ENCODE measurements at regions not wholly inside any gene's neighbourhood (a gene's known extent, or its start where the extent isn't known, plus 50 kb on each side); places are given as distances from the start of the nearest gene placed in this dataset.

DNA sequence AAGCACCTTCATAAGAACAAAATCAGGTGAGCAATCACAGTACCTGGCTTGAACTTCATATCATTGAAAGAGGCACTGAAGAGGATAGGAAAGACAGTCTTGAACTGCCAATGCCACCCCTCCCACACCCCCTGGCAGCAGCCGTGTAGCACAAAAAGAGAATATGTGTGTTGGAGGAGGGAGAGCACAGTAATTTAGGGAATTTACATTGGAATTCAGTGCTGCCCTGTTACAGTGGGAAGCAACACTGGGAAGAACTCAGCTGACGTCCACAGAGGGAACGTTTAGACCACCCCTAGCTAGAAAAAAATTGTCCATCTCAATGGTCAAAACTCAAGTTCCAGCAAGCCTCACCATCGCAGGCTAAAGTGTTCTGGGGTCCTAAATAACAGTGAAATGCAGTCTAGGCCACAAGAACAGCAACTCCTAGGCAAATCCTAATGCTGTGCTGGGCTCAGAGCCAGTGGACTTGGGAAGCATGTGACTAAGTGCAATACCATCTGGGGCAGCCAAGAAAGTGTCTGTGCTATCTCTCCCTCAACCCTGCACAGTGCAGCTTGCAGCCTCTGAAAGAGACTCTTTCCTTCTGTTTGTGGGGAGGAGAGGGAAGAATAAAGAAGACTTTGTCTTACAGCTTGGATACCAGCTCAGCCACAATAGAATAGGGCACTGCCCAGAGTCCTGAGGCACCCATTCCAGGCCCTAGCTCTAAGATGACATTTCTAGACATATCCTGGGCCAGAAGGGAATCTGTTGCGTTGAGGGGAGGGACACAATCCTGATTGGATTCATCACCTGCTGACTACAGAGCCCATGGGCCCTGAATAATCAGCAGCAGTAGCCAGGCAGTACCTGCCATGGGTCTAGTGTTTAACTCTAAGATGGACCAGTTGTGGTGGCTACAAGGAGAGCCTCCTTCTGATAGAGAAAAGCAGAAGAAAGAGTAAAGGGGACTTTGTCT, 62.1 kb upstream of the VLDLR start:
- TF ChIP-seq, protein P1, sequence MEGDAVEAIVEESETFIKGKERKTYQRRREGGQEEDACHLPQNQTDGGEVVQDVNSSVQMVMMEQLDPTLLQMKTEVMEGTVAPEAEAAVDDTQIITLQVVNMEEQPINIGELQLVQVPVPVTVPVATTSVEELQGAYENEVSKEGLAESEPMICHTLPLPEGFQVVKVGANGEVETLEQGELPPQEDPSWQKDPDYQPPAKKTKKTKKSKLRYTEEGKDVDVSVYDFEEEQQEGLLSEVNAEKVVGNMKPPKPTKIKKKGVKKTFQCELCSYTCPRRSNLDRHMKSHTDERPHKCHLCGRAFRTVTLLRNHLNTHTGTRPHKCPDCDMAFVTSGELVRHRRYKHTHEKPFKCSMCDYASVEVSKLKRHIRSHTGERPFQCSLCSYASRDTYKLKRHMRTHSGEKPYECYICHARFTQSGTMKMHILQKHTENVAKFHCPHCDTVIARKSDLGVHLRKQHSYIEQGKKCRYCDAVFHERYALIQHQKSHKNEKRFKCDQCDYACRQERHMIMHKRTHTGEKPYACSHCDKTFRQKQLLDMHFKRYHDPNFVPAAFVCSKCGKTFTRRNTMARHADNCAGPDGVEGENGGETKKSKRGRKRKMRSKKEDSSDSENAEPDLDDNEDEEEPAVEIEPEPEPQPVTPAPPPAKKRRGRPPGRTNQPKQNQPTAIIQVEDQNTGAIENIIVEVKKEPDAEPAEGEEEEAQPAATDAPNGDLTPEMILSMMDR (IDR thresholded peaks at IDR 0.05; ENCODE audit: low read depth, low read length) = no peak
- H3K4me3 ChIP-seq (replicated peaks in 1 of 2; ENCODE audit: low read depth in 2 of 2, low read length in 2 of 2) = no peak overlapping the region
- peak; percentile 91 to 98 for DNase-seq (ENCODE audit: low read depth in 2 of 2)

DNA sequence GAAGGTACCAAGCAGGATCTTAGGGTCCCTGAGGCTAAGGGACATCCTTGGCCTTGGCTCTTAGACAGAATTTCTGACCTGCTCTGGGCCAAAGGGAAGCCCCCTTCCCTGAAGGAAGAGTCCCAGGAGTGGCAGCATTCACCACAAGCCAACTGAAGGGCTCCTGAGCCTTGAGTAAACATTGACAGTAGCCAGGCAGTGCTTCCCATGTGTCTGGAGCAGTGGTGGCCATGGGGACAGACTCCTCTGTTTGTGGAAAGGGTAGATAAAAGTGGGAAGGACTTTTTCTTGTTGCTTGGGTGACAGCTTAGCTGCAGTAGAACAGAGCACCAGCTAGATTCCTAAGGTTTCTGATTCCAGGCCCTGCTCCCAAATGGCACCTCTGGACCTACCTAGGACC, 61.4 kb upstream of the VLDLR start:
- no peak overlapping the region for H3K4me3 ChIP-seq (replicated peaks in 1 of 2; ENCODE audit: low read depth in 2 of 2, low read length in 2 of 2)
- DNase-seq (ENCODE audit: low read depth in 2 of 2) = no peak
- TF ChIP-seq, protein P1 (IDR thresholded peaks at IDR 0.05; ENCODE audit: low read depth, low read length) = no peak

DNA sequence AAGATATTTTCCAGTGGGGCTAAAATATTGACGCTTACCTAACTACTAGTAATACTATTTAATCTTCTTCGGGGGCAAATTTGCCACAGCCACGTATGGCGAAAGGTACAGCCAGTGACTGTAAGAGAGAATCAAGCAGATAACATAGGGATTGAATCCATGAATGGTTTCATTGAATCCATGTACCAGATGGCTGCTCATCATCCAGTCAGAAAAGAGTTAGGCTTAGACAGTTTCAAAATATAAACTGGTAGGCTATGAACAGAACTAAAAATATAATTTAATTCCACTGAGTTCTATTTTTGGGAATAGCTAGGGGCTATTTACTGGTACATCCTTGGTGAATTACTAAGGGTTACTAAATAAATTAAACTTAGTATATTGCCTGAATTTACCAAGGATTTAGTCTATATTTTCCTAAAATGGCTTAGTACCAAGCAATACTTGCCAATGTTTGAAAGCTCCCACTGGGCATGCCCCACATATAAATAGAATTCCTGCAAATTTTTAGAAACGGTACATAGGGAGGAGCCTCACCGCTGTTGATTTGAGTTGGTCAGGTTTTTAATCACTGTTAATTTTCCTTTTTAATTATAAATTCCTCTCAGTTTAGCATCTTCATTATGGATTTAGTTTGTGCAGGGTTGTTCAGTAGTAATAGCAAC, 55.8 kb upstream of the VLDLR start:
- no peak overlapping the region for H3K4me3 ChIP-seq (replicated peaks in 1 of 2; ENCODE audit: low read depth in 2 of 2, low read length in 2 of 2)
- TF ChIP-seq, protein P1 (IDR thresholded peaks at IDR 0.05; ENCODE audit: low read depth, low read length) = no peak
- no peak for DNase-seq (ENCODE audit: low read depth in 2 of 2)

DNA sequence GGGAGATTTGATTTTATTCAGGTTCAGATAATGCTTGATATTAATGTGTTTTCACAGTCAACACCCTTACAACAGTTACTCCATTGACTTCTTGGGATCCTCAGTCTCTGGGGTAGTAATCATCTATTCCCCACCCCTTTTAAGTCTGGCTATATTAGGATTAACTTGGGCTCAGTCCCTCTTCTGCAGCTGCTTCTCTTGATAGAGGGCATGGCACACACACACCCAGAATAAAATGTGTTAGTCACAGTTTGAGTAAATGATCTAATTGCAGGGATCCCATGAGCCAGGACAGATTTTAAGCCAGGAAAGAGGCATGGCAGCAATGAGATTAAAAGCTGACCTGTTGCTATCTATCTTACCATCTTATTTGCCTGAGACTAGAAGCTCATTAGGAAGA, 53.7 kb upstream of the VLDLR start:
- no peak overlapping the region for H3K4me3 ChIP-seq (replicated peaks in 1 of 2; ENCODE audit: low read depth in 2 of 2, low read length in 2 of 2)
- no peak for DNase-seq (ENCODE audit: low read depth in 2 of 2)
- TF ChIP-seq, protein P1 (IDR thresholded peaks at IDR 0.05; ENCODE audit: low read depth, low read length) = no peak

DNA sequence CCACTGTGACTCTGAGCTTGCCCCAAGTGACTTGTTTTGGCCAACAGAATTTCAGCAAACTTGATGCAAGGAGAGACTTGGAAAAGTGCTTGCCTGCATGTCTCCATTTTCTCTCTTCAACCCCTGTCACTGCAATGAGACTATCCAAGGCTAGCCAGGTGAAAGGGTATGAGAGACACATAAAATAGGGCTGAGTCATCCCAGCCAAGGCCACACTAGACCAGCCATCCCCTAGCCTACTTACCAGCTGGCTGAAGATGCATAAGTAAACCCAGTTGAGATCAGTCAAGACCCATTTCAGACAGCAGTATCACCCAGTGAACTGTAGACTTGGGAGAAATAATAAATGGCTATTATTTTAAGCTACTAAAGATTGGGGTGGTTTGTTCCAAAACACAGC, 52.9 kb upstream of the VLDLR start:
- DNase-seq (ENCODE audit: low read depth in 2 of 2) = no peak

DNA sequence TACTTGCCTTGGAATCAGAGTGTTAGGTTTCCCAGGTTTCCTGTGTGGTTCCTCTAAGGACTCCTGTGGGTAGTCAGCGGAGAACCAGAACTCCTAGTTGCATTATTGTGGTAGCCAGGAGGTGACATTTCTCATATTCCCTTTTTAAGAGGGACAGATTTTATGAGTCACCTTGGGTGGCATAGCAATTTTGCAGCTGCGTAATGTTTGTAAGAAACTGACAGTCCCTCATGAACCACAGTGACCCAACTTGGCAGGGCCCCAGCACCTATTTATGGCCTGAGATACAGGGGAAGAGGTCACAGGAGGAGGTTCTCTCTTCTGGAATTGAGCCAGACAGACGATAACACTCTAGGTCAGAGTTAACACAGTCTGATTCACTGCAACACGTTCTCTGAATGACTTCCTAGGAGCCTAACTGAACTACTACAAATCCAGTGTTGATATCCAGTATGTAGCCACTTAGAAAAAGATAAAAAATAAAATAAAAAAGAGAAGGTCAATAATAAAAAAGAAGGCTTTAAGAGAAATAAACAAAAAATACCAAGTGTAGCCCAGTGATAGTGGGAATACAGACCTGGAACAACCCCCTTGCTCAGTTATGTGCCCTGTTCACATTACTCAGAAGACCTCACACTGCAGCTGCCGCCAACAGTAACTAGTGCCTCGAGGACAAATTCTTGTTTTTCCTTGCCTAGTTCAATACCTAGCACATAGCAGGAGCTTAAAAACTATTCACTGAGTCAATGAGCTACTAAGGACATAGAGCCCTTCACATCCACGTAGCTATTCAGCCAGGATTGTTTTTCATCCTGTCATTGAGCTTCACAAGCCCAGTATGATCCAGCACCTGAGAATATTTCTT, 50.7 kb upstream of the VLDLR start:
- TF ChIP-seq, protein P1 (IDR thresholded peaks at IDR 0.05; ENCODE audit: low read depth, low read length) = no peak
- DNase-seq (ENCODE audit: low read depth in 2 of 2) = peak; percentile 72 to 91
- H3K4me3 ChIP-seq (replicated peaks in 1 of 2; ENCODE audit: low read depth in 2 of 2, low read length in 2 of 2) = no peak overlapping the region

More for the DNA sequence above, 52.9 kb upstream of the VLDLR start:
- TF ChIP-seq, protein P1 (IDR thresholded peaks at IDR 0.05; ENCODE audit: low read depth, low read length) = no peak
- no peak overlapping the region for H3K4me3 ChIP-seq (replicated peaks in 1 of 2; ENCODE audit: low read depth in 2 of 2, low read length in 2 of 2)

All from cardiac fibroblast (primary cell).